Body of pancreas (tissue), 4 donors: ENCODE measurements at regions not wholly inside any gene's neighbourhood (a gene's known extent, or its start where the extent isn't known, plus 50 kb on each side); places are given as distances from the start of the nearest gene placed in this dataset.

Experiments used
- ATAC-seq: fragments of 150-250 bp; one replicate; pipeline ENCODE4 v1.9.1; 2016
- DNase-seq, 4 donors: peaks; one replicate each; pipeline ENCODE4 v3.0.0-alpha.2; 2019
- H3K27ac ChIP-seq, 4 donors: fragments of 200-600 bp; sonication (generic); 1 replicate in 3 of 4; 2 replicates in 1 of 4; pipeline versions ENCODE4 v1.5.1 to v1.6.1; 2016 to 2019; ENCODE audit warnings: mild to moderate bottlenecking in 1 of 4, mixed read lengths in 1 of 4, moderate library complexity in 1 of 4
- H3K27me3 ChIP-seq, 2 donors: fragments of 200-600 bp; sonication (generic); one replicate each; pipeline ENCODE4 v1.6.0; 2016; ENCODE audit warnings: mild to moderate bottlenecking in 1 of 2
- H3K36me3 ChIP-seq, 2 donors: fragments of 200-600 bp; sonication (generic); replicated peaks in 1 of 2; 2 replicates each; pipeline ENCODE4 v1.5.1; 2016; ENCODE audit warnings: low read depth in 2 of 2; ENCODE audit not compliant: insufficient read depth in 1 of 2
- H3K4me1 ChIP-seq: fragments of 200-600 bp; sonication (generic); one replicate; pipeline ENCODE4 v1.6.0; 2016
- H3K4me3 ChIP-seq, 2 donors: fragments of 200-600 bp; sonication (generic); 1 replicate in 1 of 2; 2 replicates in 1 of 2; pipeline ENCODE4 v1.5.1; 2016 to 2019
- H3K9me3 ChIP-seq, 3 donors: fragments of 200-600 bp; sonication (generic); 1 replicate in 2 of 3; 2 replicates in 1 of 3; pipeline ENCODE4 v1.5.1; 2016
- POLR2A ChIP-seq, 3 donors: fragments of 450-650 bp; IDR thresholded peaks; one replicate each; pipeline ENCODE4 v1.6.1; 2016; ENCODE audit warnings: antibody characterized with exemption in 3 of 3, mild to moderate bottlenecking in 2 of 3
- WGBS, 2 donors: methylation state at CpG; one replicate each; pipeline ENCODE4 v1.1.5; 2017; 5-methylcytosine and 5-hydroxymethylcytosine counted together
- intact Hi-C: fragments of 100-400 bp; cut with DNase I; formaldehyde crosslinking; loops from one replicate; pipeline ENCODE4 v1.15.1; 2023
- TF ChIP-seq, protein P1 (sequence below), 7 experiments: fragments of 450-650 bp in 4 of 7; fragments of 200-600 bp in 3 of 7; sonication (generic) in 3 of 7; IDR thresholded peaks; one replicate each; pipeline ENCODE4 v1.5.1; 2016 to 2019; ENCODE audit warnings: antibody characterized with exemption in 7 of 7

DNA sequence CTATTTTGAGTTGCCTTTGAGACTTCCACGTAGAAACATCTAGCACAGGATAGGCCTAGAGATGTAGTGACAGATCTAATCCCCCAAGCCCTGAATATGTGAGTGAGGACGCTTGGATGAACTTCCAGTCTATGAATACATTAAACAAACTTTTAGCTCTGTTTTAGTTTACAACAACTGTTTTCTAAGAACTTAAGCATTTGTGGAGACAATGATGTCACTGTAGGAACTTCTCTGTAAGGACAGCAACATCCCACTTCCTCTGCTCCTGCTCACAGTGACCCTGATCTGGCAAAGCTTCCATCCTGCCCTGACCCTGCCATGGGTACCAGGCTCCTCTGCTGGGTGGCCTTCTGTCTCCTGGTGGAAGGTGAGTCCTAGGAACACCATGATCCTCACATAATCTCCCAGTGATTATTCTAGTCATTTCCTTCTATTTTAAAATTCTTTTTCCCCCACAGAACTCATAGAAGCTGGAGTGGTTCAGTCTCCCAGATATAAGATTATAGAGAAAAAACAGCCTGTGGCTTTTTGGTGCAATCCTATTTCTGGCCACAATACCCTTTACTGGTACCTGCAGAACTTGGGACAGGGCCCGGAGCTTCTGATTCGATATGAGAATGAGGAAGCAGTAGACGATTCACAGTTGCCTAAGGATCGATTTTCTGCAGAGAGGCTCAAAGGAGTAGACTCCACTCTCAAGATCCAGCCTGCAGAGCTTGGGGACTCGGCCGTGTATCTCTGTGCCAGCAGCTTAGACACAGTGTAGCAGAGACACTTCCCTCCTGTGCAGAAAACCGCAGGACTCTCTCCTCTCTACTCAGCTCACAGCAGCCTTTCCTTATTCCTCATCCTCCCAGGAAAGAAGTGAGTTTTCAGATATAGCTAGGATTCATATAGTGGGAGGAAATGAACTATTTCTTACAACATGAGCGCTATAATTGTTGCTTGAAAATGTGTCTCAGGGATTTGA, 194.4 kb upstream of the PRSS1 start:
- Histone ChIP-seq H3K27ac (no peak overlapping the region), H3K27me3 (no peaks in the 10 kb centered on the region), H3K4me1 (peaks cover 4% of the 10 kb centered on the region), H3K9me3 (no peaks in the 10 kb centered on the region), H3K4me3 (no peak overlapping the region), H3K36me3 (no peaks in the 10 kb centered on the region)
- intact Hi-C loops, result no loop called here
- DNase-seq, result no peak
- no peak for ATAC-seq
- WGBS, 2 donors, result 60 to 77% methylated on average over 10 of the region's 10 CpGs
- no peak for TF ChIP-seq POLR2A (IDR thresholded peaks at IDR 0.05)
- TF ChIP-seq, protein P1, sequence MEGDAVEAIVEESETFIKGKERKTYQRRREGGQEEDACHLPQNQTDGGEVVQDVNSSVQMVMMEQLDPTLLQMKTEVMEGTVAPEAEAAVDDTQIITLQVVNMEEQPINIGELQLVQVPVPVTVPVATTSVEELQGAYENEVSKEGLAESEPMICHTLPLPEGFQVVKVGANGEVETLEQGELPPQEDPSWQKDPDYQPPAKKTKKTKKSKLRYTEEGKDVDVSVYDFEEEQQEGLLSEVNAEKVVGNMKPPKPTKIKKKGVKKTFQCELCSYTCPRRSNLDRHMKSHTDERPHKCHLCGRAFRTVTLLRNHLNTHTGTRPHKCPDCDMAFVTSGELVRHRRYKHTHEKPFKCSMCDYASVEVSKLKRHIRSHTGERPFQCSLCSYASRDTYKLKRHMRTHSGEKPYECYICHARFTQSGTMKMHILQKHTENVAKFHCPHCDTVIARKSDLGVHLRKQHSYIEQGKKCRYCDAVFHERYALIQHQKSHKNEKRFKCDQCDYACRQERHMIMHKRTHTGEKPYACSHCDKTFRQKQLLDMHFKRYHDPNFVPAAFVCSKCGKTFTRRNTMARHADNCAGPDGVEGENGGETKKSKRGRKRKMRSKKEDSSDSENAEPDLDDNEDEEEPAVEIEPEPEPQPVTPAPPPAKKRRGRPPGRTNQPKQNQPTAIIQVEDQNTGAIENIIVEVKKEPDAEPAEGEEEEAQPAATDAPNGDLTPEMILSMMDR (IDR thresholded peaks at IDR 0.05), result no peak

- intact Hi-C loops, result no loop called here
- 83 to 87% methylated on average over 2 of the region's 2 CpGs for WGBS, 2 donors
Measured at GRCh38 chr7:142553216-142553615, 196.1 kb upstream of the PRSS1 start.

DNA sequence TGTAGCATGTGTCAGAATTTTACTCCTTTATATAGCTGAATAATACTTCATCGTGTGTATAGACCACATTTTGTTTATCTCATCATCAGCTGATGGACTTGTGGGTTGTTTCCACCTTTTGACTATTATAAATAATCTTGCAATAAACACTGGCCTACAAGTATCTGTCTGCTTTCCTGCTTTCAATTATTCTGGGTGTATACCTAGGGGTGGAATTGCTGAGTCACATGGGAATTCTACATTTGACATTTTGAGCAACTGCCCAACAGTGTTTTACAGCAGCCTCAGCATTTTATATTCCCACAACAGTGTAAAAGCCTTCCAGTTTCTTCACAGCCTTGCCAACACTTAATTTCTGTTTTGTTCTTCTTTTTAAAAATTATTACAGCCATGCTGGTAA, 200.3 kb upstream of the PRSS1 start:
- Histone ChIP-seq H3K27me3 (no peaks in the 10 kb centered on the region), H3K36me3 (no peaks in the 10 kb centered on the region), H3K4me3 (no peak overlapping the region), H3K4me1 (peaks cover 13% of the 10 kb centered on the region), H3K27ac (peak overlapping the region in 2 of 4 donors; percentile 9 to 18), H3K9me3 (no peaks in the 10 kb centered on the region)
- TF ChIP-seq, protein P1 (IDR thresholded peaks at IDR 0.05), result no peak
- TF ChIP-seq POLR2A (IDR thresholded peaks at IDR 0.05), result no peak
- 54 to 55% methylated on average over 1 of the region's 1 CpG for WGBS, 2 donors
- intact Hi-C loops, result no loop called here
- DNase-seq (peak in 1 of 4 donors; percentile 38), ATAC-seq (peak; percentile 95)

More at GRCh38 chr7:142553216-142553615, 196.1 kb upstream of the PRSS1 start:
- H3K27me3 ChIP-seq, result no peaks in the 10 kb centered on the region
- DNase-seq (no peak), ATAC-seq (no peak)
- no peak overlapping the region for H3K27ac ChIP-seq
- H3K9me3 ChIP-seq, result no peaks in the 10 kb centered on the region
- no peaks in the 10 kb centered on the region for H3K36me3 ChIP-seq
- TF ChIP-seq POLR2A (IDR thresholded peaks at IDR 0.05), result no peak
- TF ChIP-seq, protein P1 (IDR thresholded peaks at IDR 0.05), result no peak
- no peak overlapping the region for H3K4me3 ChIP-seq
- peaks cover 17% of the 10 kb centered on the region for H3K4me1 ChIP-seq

- Histone ChIP-seq H3K4me3 (no peak overlapping the region), H3K9me3 (no peaks in the 10 kb centered on the region), H3K36me3 (no peaks in the 10 kb centered on the region), H3K27me3 (no peaks in the 10 kb centered on the region), H3K27ac (no peak overlapping the region), H3K4me1 (peaks cover 13% of the 10 kb centered on the region)
- TF ChIP-seq, protein P1 (IDR thresholded peaks at IDR 0.05), result no peak
- no peak for TF ChIP-seq POLR2A (IDR thresholded peaks at IDR 0.05)
- ATAC-seq (no peak), DNase-seq (no peak)
- intact Hi-C loops, result no loop called here
- WGBS, 2 donors, result 84 to 89% methylated on average over 4 of the region's 4 CpGs
Measured at GRCh38 chr7:142546452-142546851, 202.8 kb upstream of the PRSS1 start.
